ENCODE measurements at regions not wholly inside any gene's neighbourhood (a gene's known extent, or its start where the extent isn't known, plus 50 kb on each side); places are given as distances from the start of the nearest gene placed in this dataset.

DNA sequence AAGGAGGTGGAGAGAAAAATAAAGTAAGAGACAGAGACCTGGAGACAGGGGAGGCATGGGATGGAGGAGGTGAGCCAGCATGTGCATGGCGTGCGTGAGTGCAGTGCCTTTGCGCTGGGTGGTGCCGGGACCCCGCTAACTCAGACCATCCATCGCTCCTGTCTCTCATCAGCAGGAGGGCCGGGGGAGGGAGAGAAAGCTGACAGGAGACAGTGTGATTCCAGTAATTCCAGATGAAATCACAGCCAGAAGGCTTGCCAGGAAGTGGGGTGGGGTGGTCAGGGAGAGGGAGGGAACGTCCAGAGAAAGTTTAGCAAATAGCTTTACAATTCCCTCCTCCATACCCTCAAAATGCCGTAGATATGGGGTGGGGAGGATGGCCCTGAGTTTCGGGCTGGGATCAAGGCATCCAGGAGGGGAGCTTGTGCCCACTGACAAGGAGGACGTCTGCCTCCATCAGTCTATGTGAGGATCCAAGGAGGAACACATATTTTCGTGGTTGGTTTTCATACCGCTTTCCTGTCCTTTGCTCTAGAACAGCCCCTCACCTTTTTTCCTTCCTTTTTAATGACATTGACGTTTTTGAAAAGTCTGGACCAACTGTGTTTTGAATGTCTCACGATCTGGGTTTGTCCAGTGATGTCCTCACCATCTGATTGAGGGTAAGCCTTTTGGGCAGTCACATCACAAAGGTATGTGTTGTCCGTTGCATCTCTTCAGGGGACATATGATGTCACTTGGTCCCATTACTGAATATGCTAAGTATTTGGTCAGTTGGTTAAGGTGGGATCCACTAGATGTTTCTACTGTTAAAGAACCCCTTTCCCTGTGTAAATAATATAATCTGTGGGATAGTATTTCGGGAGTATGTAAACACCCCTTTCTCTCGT, 567.3 kb downstream of the MIAT start:
- H3K9me3 Mint-ChIP-seq (ENCODE audit: unreplicated experiment) = no peaks in the 10 kb centered on the region

GRCh38 chr22:27226666-27227065, 569.3 kb downstream of the MIAT start:
- Mint-ChIP-seq H3K9me3 (ENCODE audit: unreplicated experiment) (no peaks in the 10 kb centered on the region), H3K27me3 (ENCODE audit: insufficient read depth, unreplicated experiment) (peaks cover 22% of the 10 kb centered on the region), H3K36me3 (ENCODE audit: insufficient read depth, unreplicated experiment) (no peaks in the 10 kb centered on the region), H3K4me3 (ENCODE audit: unreplicated experiment) (no peak overlapping the region), H3K27ac (ENCODE audit: low read depth, unreplicated experiment) (no peak overlapping the region), H3K4me1 (ENCODE audit: insufficient read depth, unreplicated experiment) (no peaks in the 10 kb centered on the region)
- no peak for TF ChIP-seq CTCF (IDR thresholded peaks at IDR 0.05; ENCODE audit: unreplicated experiment)
- intact Hi-C loops (cut with micrococcal nuclease) = no loop called here
- no TSS peak for BruUV-seq (replicated peaks)
- ChIA-PET POLR2A (no interaction called here), CTCF (no interaction called here)
- no peak for DNase-seq (ENCODE audit: unreplicated experiment)

More for the DNA sequence above, 567.3 kb downstream of the MIAT start:
- ChIA-PET CTCF (no interaction called here), POLR2A (no interaction called here)
- no TSS peak for BruUV-seq (replicated peaks)
- Mint-ChIP-seq H3K27ac (ENCODE audit: low read depth, unreplicated experiment) (no peak overlapping the region), H3K27me3 (ENCODE audit: insufficient read depth, unreplicated experiment) (peaks cover 3% of the 10 kb centered on the region), H3K36me3 (ENCODE audit: insufficient read depth, unreplicated experiment) (peaks cover 6% of the 10 kb centered on the region), H3K4me3 (ENCODE audit: unreplicated experiment) (no peak overlapping the region), H3K4me1 (ENCODE audit: insufficient read depth, unreplicated experiment) (peaks cover 11% of the 10 kb centered on the region)
- DNase-seq (ENCODE audit: unreplicated experiment) = no peak
- TF ChIP-seq CTCF (IDR thresholded peaks at IDR 0.05; ENCODE audit: unreplicated experiment) = no peak
- intact Hi-C loops (cut with micrococcal nuclease) = no loop called here

DNA sequence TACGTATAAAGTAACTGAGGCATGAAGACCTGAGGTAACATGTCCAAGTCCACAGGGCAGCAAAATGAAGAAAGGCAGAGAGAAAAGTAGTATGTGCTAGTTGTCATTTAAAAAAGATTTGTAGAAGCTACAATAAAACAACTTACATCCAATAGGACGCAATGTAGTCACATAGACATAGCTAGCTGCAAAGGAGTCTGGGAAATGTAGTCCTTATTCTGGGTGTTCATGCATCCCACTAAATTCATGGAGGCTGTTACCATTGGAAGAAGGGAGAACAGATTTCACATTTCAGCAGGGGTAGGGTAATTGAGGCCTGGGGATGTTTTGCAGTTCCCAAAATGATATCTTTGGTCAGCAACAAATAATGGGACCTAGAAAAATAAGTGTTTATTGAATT, 571.4 kb downstream of the MIAT start:
- intact Hi-C loops (cut with micrococcal nuclease) = no loop called here
- H3K36me3 Mint-ChIP-seq (ENCODE audit: insufficient read depth, unreplicated experiment) = no peaks in the 10 kb centered on the region
- CTCF ChIA-PET = no interaction called here
- no peak overlapping the region for H3K4me3 Mint-ChIP-seq (ENCODE audit: unreplicated experiment)
- no peak overlapping the region for H3K27ac Mint-ChIP-seq (ENCODE audit: low read depth, unreplicated experiment)
- no peaks in the 10 kb centered on the region for H3K9me3 Mint-ChIP-seq (ENCODE audit: unreplicated experiment)
- peaks cover 40% of the 10 kb centered on the region for H3K27me3 Mint-ChIP-seq (ENCODE audit: insufficient read depth, unreplicated experiment)
- no TSS peak for BruUV-seq (replicated peaks)
- H3K4me1 Mint-ChIP-seq (ENCODE audit: insufficient read depth, unreplicated experiment) = no peaks in the 10 kb centered on the region
- no peak for TF ChIP-seq CTCF (IDR thresholded peaks at IDR 0.05; ENCODE audit: unreplicated experiment)
- DNase-seq (ENCODE audit: unreplicated experiment) = no peak
- POLR2A ChIA-PET = interaction anchor here (1.1 kb wide), 1 partner anchor 10 kb away, joined by 3 read pairs; no protein-coding TSS in a partner anchor

- Mint-ChIP-seq H3K36me3 (ENCODE audit: insufficient read depth, unreplicated experiment) (no peaks in the 10 kb centered on the region), H3K4me1 (ENCODE audit: insufficient read depth, unreplicated experiment) (no peaks in the 10 kb centered on the region), H3K27me3 (ENCODE audit: insufficient read depth, unreplicated experiment) (peaks cover 48% of the 10 kb centered on the region), H3K4me3 (ENCODE audit: unreplicated experiment) (no peak overlapping the region), H3K9me3 (ENCODE audit: unreplicated experiment) (no peaks in the 10 kb centered on the region), H3K27ac (ENCODE audit: low read depth, unreplicated experiment) (no peak overlapping the region)
- intact Hi-C loops (cut with micrococcal nuclease) = no loop called here
- ChIA-PET POLR2A (no interaction called here), CTCF (interaction anchor here (0.7 kb wide), 1 partner anchor 1811 kb away, joined by 3 read pairs; no protein-coding TSS in a partner anchor)
- BruUV-seq (replicated peaks) = no TSS peak
- no peak for TF ChIP-seq CTCF (IDR thresholded peaks at IDR 0.05; ENCODE audit: unreplicated experiment)
- DNase-seq (ENCODE audit: unreplicated experiment) = no peak
Observed at GRCh38 chr22:27230189-27230588, 571.4 kb downstream of the MN1 start.
